Sigmoid colon (tissue), 6 donors: ENCODE measurements at regions not wholly inside any gene's neighbourhood (a gene's known extent, or its start where the extent isn't known, plus 50 kb on each side); places are given as distances from the start of the nearest gene placed in this dataset.
"Not testable (repeated sequence)": the region's sequence is repeated elsewhere in the genome, so short reads cannot be mapped to it uniquely, and the experiment has no call there.

ENCODE experiments used
- DNase-seq: peaks from one replicate; pipeline ENCODE4 v3.0.0-alpha.2; 2019
- H3K27ac ChIP-seq, 4 donors: fragments of 200-600 bp; sonication (generic); one replicate each; pipeline ENCODE4 v1.5.1; 2016 to 2019; ENCODE audit warnings: mild to moderate bottlenecking in 1 of 4
- H3K27me3 ChIP-seq, 3 donors: fragments of 200-600 bp; sonication (generic); one replicate each; pipeline ENCODE4 v1.5.1; 2019; ENCODE audit warnings: mild to moderate bottlenecking in 1 of 3
- H3K36me3 ChIP-seq, 4 donors: fragments of 200-600 bp; sonication (generic); one replicate each; pipeline ENCODE4 v1.5.1; 2016 to 2019
- H3K4me1 ChIP-seq, 4 donors: fragments of 200-600 bp; sonication (generic); one replicate each; pipeline ENCODE4 v1.5.1; 2017 to 2019
- H3K4me3 ChIP-seq, 4 donors: fragments of 200-600 bp; sonication (generic); one replicate each; pipeline ENCODE4 v1.5.1; 2017 to 2019; ENCODE audit warnings: mild to moderate bottlenecking in 2 of 4, moderate library complexity in 1 of 4
- H3K9me3 ChIP-seq, 4 donors: fragments of 200-600 bp in 3 of 4; sonication (generic) in 3 of 4; one replicate each; pipeline versions ENCODE4 v1.5.1 to v1.6.1; 2013 to 2019
- CTCF ChIP-seq, 4 experiments: fragments of 450-650 bp in 3 of 4; fragments of 200-600 bp in 1 of 4; IDR thresholded peaks; one replicate each; pipeline ENCODE4 v1.5.1; 2016 to 2019; ENCODE audit warnings: antibody characterized with exemption in 4 of 4, mild to moderate bottlenecking in 3 of 4, moderate library complexity in 2 of 4
- EP300 ChIP-seq, 4 donors: sonication (generic); formaldehyde crosslinking; IDR thresholded peaks; one replicate each; pipeline ENCODE4 v1.6.1; 2017; ENCODE audit warnings: antibody characterized with exemption in 4 of 4
- POLR2A ChIP-seq, 2 donors: fragments of 450-650 bp; IDR thresholded peaks; one replicate each; pipeline ENCODE4 v1.6.1; 2016; ENCODE audit warnings: antibody characterized with exemption in 2 of 2, mild to moderate bottlenecking in 2 of 2, moderate library complexity in 2 of 2
- POLR2AphosphoS5 ChIP-seq, 4 donors: sonication (generic); formaldehyde crosslinking; IDR thresholded peaks; one replicate each; pipeline ENCODE4 v1.6.1; 2017; ENCODE audit warnings: antibody characterized with exemption in 4 of 4
- WGBS, 2 donors: extraction: QIAGEN DNeasy Blood & Tissue Kit; methylation state at CpG; one replicate each; pipeline ENCODE4 v1.1.7; 2013; 5-methylcytosine and 5-hydroxymethylcytosine counted together
- intact Hi-C: fragments of 100-400 bp; cut with DNase I; formaldehyde crosslinking; loops from one replicate; pipeline ENCODE4 v1.15.1; 2023
- donor health status: healthy with polysubstance abuse.
- donor health status: healthy.

- H3K27me3 ChIP-seq: no peaks in the 10 kb centered on the region
- H3K4me3 ChIP-seq: no peak overlapping the region
- no peaks in the 10 kb centered on the region for H3K9me3 ChIP-seq
- no peaks in the 10 kb centered on the region for H3K36me3 ChIP-seq
- no peak for TF ChIP-seq EP300 (IDR thresholded peaks at IDR 0.05)
- TF ChIP-seq POLR2A (IDR thresholded peaks at IDR 0.05): no peak
- no peak for TF ChIP-seq CTCF (IDR thresholded peaks at IDR 0.05)
- no peak for TF ChIP-seq POLR2AphosphoS5 (IDR thresholded peaks at IDR 0.05)
- no peak overlapping the region for H3K27ac ChIP-seq
- H3K4me1 ChIP-seq: peaks cover 0 to 8% (median 0%) of the 10 kb centered on the region in 4 donors
- no peak for DNase-seq
- intact Hi-C loops: no loop called here
These were observed 62.4 kb upstream of the ADPGK start for GRCh38 chr15:72845981-72846383.

- 96% methylated on average over 1 of the region's 1 CpG for WGBS, 2 donors
- intact Hi-C loops: no loop called here
- Histone ChIP-seq H3K9me3 (no peaks in the 10 kb centered on the region), H3K4me3 (no peak overlapping the region), H3K27ac (no peak overlapping the region), H3K4me1 (peaks cover 0 to 8% (median 0%) of the 10 kb centered on the region in 4 donors), H3K27me3 (no peaks in the 10 kb centered on the region), H3K36me3 (no peaks in the 10 kb centered on the region)
- no peak for DNase-seq
- TF ChIP-seq POLR2AphosphoS5 (IDR thresholded peaks at IDR 0.05) (no peak), EP300 (IDR thresholded peaks at IDR 0.05) (no peak), POLR2A (IDR thresholded peaks at IDR 0.05) (no peak), CTCF (IDR thresholded peaks at IDR 0.05) (no peak)
These were observed 60.5 kb upstream of the ADPGK start for GRCh38 chr15:72844067-72844466.

GRCh38 chr15:72843340-72843739, 59.8 kb upstream of the ADPGK start:
- H3K27ac ChIP-seq, H3K36me3 ChIP-seq, intact Hi-C loops, H3K27me3 ChIP-seq, DNase-seq, H3K4me1 ChIP-seq, H3K9me3 ChIP-seq, H3K4me3 ChIP-seq: not testable (repeated sequence)
- 96 to 98% methylated on average over 4 of the region's 4 CpGs for WGBS, 2 donors

GRCh38 chr15:72840114-72840513, 56.6 kb upstream of the ADPGK start:
- no peaks in the 10 kb centered on the region for H3K36me3 ChIP-seq
- H3K4me1 ChIP-seq: no peaks in the 10 kb centered on the region
- H3K9me3 ChIP-seq: no peaks in the 10 kb centered on the region
- intact Hi-C loops: no loop called here
- H3K27me3 ChIP-seq: no peaks in the 10 kb centered on the region
- H3K27ac ChIP-seq: no peak overlapping the region
- no peak for DNase-seq
- TF ChIP-seq POLR2A (IDR thresholded peaks at IDR 0.05) (no peak), POLR2AphosphoS5 (IDR thresholded peaks at IDR 0.05) (no peak), CTCF (IDR thresholded peaks at IDR 0.05) (no peak), EP300 (IDR thresholded peaks at IDR 0.05) (no peak)
- no peak overlapping the region for H3K4me3 ChIP-seq
- 81 to 85% methylated on average over 7 of the region's 7 CpGs for WGBS, 2 donors

GRCh38 chr15:72838311-72838731, 54.8 kb upstream of the ADPGK start:
- no peak overlapping the region for H3K27ac ChIP-seq
- TF ChIP-seq CTCF (IDR thresholded peaks at IDR 0.05): no peak
- no peak for TF ChIP-seq POLR2A (IDR thresholded peaks at IDR 0.05)
- TF ChIP-seq POLR2AphosphoS5 (IDR thresholded peaks at IDR 0.05): no peak
- no peak for TF ChIP-seq EP300 (IDR thresholded peaks at IDR 0.05)
- H3K4me1 ChIP-seq: no peaks in the 10 kb centered on the region
- no peaks in the 10 kb centered on the region for H3K36me3 ChIP-seq
- WGBS, 2 donors: 80 to 86% methylated on average over 5 of the region's 5 CpGs
- DNase-seq: no peak
- intact Hi-C loops: no loop called here
- H3K9me3 ChIP-seq: no peaks in the 10 kb centered on the region
- no peaks in the 10 kb centered on the region for H3K27me3 ChIP-seq
- no peak overlapping the region for H3K4me3 ChIP-seq
